Astrocyte of the cerebellum (primary cell): ENCODE measurements at regions not wholly inside any gene's neighbourhood (a gene's known extent, or its start where the extent isn't known, plus 50 kb on each side); places are given as distances from the start of the nearest gene placed in this dataset.
"Not testable (repeated sequence)": the region's sequence is repeated elsewhere in the genome, so short reads cannot be mapped to it uniquely, and the experiment has no call there.

ENCODE experiments used
- DNase-seq: peaks from one replicate; pipeline ENCODE4 v3.0.0-alpha.2; 2011; ENCODE audit warnings: low read depth
- H3K4me3 ChIP-seq: 2 replicates; pipeline ENCODE4 v1.5.1; 2011; ENCODE audit warnings: mild to moderate bottlenecking, low read depth, low read length, moderate library complexity
- in situ Hi-C: cut with HindIII; loops from 2 replicates; pipeline ENCODE4 v1.10.0; 2017; ENCODE audit warnings: low sequenced_read_pairs
- TF ChIP-seq, protein P1 (sequence below): IDR thresholded peaks from 2 replicates; pipeline ENCODE4 v1.5.1; 2012; ENCODE audit warnings: low read length, low read depth, moderate library complexity, mild to moderate bottlenecking; ENCODE audit errors: missing control alignments

- TF ChIP-seq, protein P1, sequence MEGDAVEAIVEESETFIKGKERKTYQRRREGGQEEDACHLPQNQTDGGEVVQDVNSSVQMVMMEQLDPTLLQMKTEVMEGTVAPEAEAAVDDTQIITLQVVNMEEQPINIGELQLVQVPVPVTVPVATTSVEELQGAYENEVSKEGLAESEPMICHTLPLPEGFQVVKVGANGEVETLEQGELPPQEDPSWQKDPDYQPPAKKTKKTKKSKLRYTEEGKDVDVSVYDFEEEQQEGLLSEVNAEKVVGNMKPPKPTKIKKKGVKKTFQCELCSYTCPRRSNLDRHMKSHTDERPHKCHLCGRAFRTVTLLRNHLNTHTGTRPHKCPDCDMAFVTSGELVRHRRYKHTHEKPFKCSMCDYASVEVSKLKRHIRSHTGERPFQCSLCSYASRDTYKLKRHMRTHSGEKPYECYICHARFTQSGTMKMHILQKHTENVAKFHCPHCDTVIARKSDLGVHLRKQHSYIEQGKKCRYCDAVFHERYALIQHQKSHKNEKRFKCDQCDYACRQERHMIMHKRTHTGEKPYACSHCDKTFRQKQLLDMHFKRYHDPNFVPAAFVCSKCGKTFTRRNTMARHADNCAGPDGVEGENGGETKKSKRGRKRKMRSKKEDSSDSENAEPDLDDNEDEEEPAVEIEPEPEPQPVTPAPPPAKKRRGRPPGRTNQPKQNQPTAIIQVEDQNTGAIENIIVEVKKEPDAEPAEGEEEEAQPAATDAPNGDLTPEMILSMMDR: no peak
- in situ Hi-C loops: no loop called here
Observed at GRCh38 chr10:16195894-16196293, 240.9 kb upstream of the PTER start.

DNA sequence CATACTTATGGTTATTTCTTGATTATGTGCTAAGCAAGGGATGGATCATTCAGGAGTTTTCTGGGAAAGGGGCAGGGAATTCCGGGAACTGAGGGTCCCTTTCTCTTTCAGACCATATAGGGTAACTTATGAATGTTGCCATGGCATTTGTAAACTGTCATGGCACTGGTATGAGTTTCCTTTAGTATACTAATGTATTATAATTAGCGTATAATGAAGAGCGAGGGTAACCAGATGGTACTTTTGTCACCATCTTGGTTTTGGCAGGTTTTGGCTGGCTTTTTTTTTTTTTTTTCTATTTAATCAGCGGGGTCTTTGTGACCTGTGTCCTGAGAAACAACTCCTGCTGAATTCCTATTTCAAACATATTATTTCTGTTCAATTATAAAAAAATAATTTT, 237.6 kb upstream of the PTER start:
- in situ Hi-C loops: no loop called here
- H3K4me3 ChIP-seq: no peak overlapping the region

More at GRCh38 chr10:16195894-16196293, 240.9 kb upstream of the PTER start:
- no peak overlapping the region for H3K4me3 ChIP-seq
- DNase-seq: no peak

DNA sequence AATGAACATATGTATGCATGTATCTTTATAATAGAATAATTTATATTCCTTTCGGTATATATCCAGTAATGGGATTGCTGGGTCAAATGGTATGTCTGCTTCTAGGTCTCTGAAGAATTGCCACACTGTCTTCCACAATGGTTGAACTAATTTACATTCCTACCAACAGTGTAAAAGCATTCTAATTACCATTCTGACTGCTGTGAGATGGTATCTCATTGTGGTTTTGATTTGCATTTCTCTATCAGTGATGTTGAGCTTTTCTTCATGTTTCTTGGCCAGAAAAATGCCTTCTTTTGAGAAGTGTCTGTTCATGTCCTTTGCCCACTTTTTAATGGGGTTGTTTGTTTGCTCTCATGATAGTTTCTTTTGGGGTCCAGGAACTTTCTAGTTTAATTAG, 213.2 kb upstream of the PTER start:
- DNase-seq, H3K4me3 ChIP-seq, in situ Hi-C loops: not testable (repeated sequence)

More for the DNA sequence above, 237.6 kb upstream of the PTER start:
- TF ChIP-seq, protein P1: no peak
- no peak for DNase-seq

DNA sequence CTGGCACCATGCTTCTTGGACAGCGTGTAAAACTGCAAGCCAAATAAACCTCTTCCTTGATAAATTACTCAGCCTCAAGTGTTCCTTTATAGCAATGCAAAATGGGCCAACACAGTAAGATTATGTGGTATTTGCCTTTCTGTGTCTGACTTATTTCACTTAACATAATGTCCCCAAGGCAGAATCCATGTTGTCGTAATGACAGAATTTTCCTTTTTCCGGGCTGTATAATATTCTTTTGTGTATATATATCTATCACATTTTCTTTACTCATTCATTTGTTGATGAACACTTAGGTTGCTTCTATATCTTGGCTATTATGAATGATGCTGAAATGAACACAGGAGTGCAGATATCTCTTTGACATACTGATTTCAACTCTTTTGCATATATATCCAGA, 209.1 kb upstream of the PTER start:
- H3K4me3 ChIP-seq: no peak overlapping the region
- DNase-seq: no peak
- in situ Hi-C loops: no loop called here
- TF ChIP-seq, protein P1: no peak

DNA sequence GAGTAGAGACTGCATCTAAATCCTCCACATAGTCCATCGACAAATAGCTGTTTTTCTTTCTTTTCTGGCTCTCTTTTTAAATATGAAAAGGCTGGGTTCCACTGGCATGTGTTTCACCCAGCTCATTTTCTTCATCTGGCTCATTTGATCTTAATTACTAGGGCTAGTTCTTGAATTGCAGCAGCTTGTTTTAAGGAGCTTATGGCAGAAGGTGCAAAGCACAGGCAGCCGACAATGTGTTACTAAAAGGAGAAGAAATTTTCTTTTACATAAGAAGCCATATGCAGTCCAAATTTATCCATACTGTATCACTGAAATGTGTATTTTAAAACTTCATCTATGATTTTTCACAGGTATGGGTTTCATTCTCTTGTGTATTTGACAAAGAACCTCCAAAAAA, 205.6 kb upstream of the PTER start:
- DNase-seq: no peak
- TF ChIP-seq, protein P1: no peak
- H3K4me3 ChIP-seq: no peak overlapping the region
- in situ Hi-C loops: no loop called here

DNA sequence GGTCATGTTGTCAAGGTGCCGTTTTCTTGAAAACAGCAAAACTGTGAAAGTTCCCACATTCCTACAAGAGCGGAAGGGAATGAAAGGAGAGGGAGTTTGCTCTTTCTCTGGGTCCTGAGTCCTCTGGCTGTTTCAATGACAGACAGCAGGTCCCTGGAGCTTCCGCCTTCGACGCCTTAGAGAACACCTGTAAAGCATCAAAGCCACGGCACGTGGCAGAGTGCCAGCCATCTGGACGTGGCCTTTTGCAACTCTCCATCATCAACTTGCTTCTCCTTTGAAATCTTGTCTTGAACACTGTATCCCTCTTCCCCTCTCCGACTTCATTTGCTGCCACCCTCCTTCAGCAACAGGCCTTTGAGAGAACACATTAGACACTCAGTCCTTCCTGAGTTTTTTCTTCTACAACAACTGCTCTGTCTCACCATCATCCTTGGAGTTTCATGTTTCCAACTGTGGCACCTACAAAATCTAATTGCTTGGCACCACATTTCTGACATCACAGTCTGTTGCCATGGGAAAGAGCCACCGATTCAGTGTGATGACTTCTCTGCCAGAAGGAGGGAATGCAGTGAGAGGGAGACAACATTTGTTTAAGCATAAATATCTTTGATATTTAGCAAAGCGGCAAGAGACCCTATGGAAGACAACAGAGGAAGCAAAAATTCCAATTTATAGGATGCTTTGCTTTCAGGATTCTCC, 204.9 kb upstream of the PTER start:
- in situ Hi-C loops: no loop called here

GRCh38 chr10:16232441-16232840, 204.4 kb upstream of the PTER start:
- DNase-seq: no peak
- in situ Hi-C loops: no loop called here
- TF ChIP-seq, protein P1: no peak
- H3K4me3 ChIP-seq: no peak overlapping the region

More for the DNA sequence above, 204.9 kb upstream of the PTER start:
- TF ChIP-seq, protein P1: no peak
- H3K4me3 ChIP-seq: no peak overlapping the region
- DNase-seq: no peak
